ENCODE measurements at regions not wholly inside any gene's neighbourhood (a gene's known extent, or its start where the extent isn't known, plus 50 kb on each side); places are given as distances from the start of the nearest gene placed in this dataset.
"Not testable (repeated sequence)": the region's sequence is repeated elsewhere in the genome, so short reads cannot be mapped to it uniquely, and the experiment has no call there.

DNA sequence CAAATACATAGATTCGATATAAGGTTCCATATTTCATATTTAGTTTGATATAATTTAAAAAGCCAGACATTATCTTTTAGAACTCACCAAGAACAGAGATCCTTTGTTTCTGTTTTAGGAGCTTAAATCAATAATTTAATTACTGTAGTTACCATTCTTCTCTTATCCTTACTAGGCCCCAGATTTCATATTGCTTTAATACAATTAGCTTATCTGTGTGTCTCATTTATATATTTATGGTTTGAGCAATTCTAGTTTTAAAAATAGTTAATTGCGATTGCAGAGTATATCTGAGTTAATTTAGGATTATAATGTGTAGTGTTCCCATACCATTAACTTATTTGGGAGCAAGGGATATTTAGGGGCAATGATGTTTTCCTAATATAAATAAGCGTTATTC lies 558.8 kb upstream of the ZNF804A start:
- no peak for DNase-seq
- POLR2A ChIA-PET: no interaction called here
- Histone ChIP-seq H3K4me1 (ENCODE audit: control extremely low read depth in 1 of 4, control insufficient read depth in 4 of 4, insufficient read depth in 4 of 4, low read length in 3 of 4) (no peaks in the 10 kb centered on the region), H3K27ac (ENCODE audit: insufficient read depth in 1 of 2, low read depth in 1 of 2, low read length in 2 of 2, poor library complexity in 1 of 2, severe bottlenecking in 2 of 2) (no peak overlapping the region), H3K27me3 (replicated peaks in 2 of 5; ENCODE audit: control insufficient read depth in 4 of 5, insufficient read depth in 5 of 5, low read length in 4 of 5) (no peaks in the 10 kb centered on the region), H3K4me3 (ENCODE audit: control insufficient read depth in 1 of 7, extremely low read depth in 1 of 7, insufficient read depth in 4 of 7, low read depth in 2 of 7, low read length in 6 of 7) (no peak overlapping the region), H3K9me3 (ENCODE audit: control extremely low read depth in 1 of 5, control insufficient read depth in 4 of 5, insufficient read depth in 2 of 5, low read depth in 1 of 5, low read length in 4 of 5) (no peaks in the 10 kb centered on the region), H3K36me3 (ENCODE audit: control insufficient read depth in 4 of 4, insufficient read depth in 4 of 4, low read length in 3 of 4) (no peaks in the 10 kb centered on the region)
- 100% methylated on average over 1 of the region's 3 CpGs for WGBS (ENCODE audit: insufficient coverage)
- CTCF ChIA-PET: no interaction called here

GRCh38 chr2:184040230-184040629 lies 558.1 kb upstream of the ZNF804A start:
- H3K27ac ChIP-seq (ENCODE audit: insufficient read depth in 1 of 2, low read depth in 1 of 2, low read length in 2 of 2, poor library complexity in 1 of 2, severe bottlenecking in 2 of 2): no peak overlapping the region
- H3K4me1 ChIP-seq (ENCODE audit: control extremely low read depth in 1 of 4, control insufficient read depth in 4 of 4, insufficient read depth in 4 of 4, low read length in 3 of 4): no peaks in the 10 kb centered on the region
- no peak overlapping the region for H3K4me3 ChIP-seq (ENCODE audit: control insufficient read depth in 1 of 7, extremely low read depth in 1 of 7, insufficient read depth in 4 of 7, low read depth in 2 of 7, low read length in 6 of 7)
- no peak for DNase-seq
- no peaks in the 10 kb centered on the region for H3K36me3 ChIP-seq (ENCODE audit: control insufficient read depth in 4 of 4, insufficient read depth in 4 of 4, low read length in 3 of 4)
- no CpG with 5 or more reads among the region's 1 CpG for whole genome bisulfite sequencing (ENCODE audit: insufficient coverage)
- ChIA-PET POLR2A (no interaction called here), CTCF (no interaction called here)
- no peaks in the 10 kb centered on the region for H3K9me3 ChIP-seq (ENCODE audit: control extremely low read depth in 1 of 5, control insufficient read depth in 4 of 5, insufficient read depth in 2 of 5, low read depth in 1 of 5, low read length in 4 of 5)
- H3K27me3 ChIP-seq (replicated peaks in 2 of 5; ENCODE audit: control insufficient read depth in 4 of 5, insufficient read depth in 5 of 5, low read length in 4 of 5): no peaks in the 10 kb centered on the region

GRCh38 chr2:184041077-184041476 lies 557.3 kb upstream of the ZNF804A start:
- H3K4me3 ChIP-seq (ENCODE audit: control insufficient read depth in 1 of 7, extremely low read depth in 1 of 7, insufficient read depth in 4 of 7, low read depth in 2 of 7, low read length in 6 of 7): no peak overlapping the region
- no peaks in the 10 kb centered on the region for H3K36me3 ChIP-seq (ENCODE audit: control insufficient read depth in 4 of 4, insufficient read depth in 4 of 4, low read length in 3 of 4)
- H3K9me3 ChIP-seq (ENCODE audit: control extremely low read depth in 1 of 5, control insufficient read depth in 4 of 5, insufficient read depth in 2 of 5, low read depth in 1 of 5, low read length in 4 of 5): no peaks in the 10 kb centered on the region
- no peaks in the 10 kb centered on the region for H3K27me3 ChIP-seq (replicated peaks in 2 of 5; ENCODE audit: control insufficient read depth in 4 of 5, insufficient read depth in 5 of 5, low read length in 4 of 5)
- H3K4me1 ChIP-seq (ENCODE audit: control extremely low read depth in 1 of 4, control insufficient read depth in 4 of 4, insufficient read depth in 4 of 4, low read length in 3 of 4): no peaks in the 10 kb centered on the region
- 100% methylated on average over 1 of the region's 3 CpGs for WGBS (ENCODE audit: insufficient coverage)
- no peak overlapping the region for H3K27ac ChIP-seq (ENCODE audit: insufficient read depth in 1 of 2, low read depth in 1 of 2, low read length in 2 of 2, poor library complexity in 1 of 2, severe bottlenecking in 2 of 2)
- ChIA-PET POLR2A (no interaction called here), CTCF (no interaction called here)
- no peak for DNase-seq

- Histone ChIP-seq H3K36me3 (ENCODE audit: control insufficient read depth in 4 of 4, insufficient read depth in 4 of 4, low read length in 3 of 4) (no peaks in the 10 kb centered on the region), H3K4me3 (ENCODE audit: control insufficient read depth in 1 of 7, extremely low read depth in 1 of 7, insufficient read depth in 4 of 7, low read depth in 2 of 7, low read length in 6 of 7) (no peak overlapping the region), H3K27me3 (replicated peaks in 2 of 5; ENCODE audit: control insufficient read depth in 4 of 5, insufficient read depth in 5 of 5, low read length in 4 of 5) (no peaks in the 10 kb centered on the region), H3K9me3 (ENCODE audit: control extremely low read depth in 1 of 5, control insufficient read depth in 4 of 5, insufficient read depth in 2 of 5, low read depth in 1 of 5, low read length in 4 of 5) (no peaks in the 10 kb centered on the region), H3K4me1 (ENCODE audit: control extremely low read depth in 1 of 4, control insufficient read depth in 4 of 4, insufficient read depth in 4 of 4, low read length in 3 of 4) (no peaks in the 10 kb centered on the region), H3K27ac (ENCODE audit: insufficient read depth in 1 of 2, low read depth in 1 of 2, low read length in 2 of 2, poor library complexity in 1 of 2, severe bottlenecking in 2 of 2) (no peak overlapping the region)
- WGBS (ENCODE audit: insufficient coverage): 100% methylated on average over 2 of the region's 4 CpGs
- CTCF ChIA-PET: no interaction called here
- POLR2A ChIA-PET: no interaction called here
- DNase-seq: no peak
Measured at GRCh38 chr2:184041777-184042176, 556.6 kb upstream of the ZNF804A start.

- H3K36me3 ChIP-seq (ENCODE audit: control insufficient read depth in 4 of 4, insufficient read depth in 4 of 4, low read length in 3 of 4): no peaks in the 10 kb centered on the region
- WGBS (ENCODE audit: insufficient coverage): 50% methylated on average over 2 of the region's 3 CpGs
- CTCF ChIA-PET: no interaction called here
- H3K27ac ChIP-seq (ENCODE audit: insufficient read depth in 1 of 2, low read depth in 1 of 2, low read length in 2 of 2, poor library complexity in 1 of 2, severe bottlenecking in 2 of 2): no peak overlapping the region
- POLR2A ChIA-PET: no interaction called here
- no peaks in the 10 kb centered on the region for H3K9me3 ChIP-seq (ENCODE audit: control extremely low read depth in 1 of 5, control insufficient read depth in 4 of 5, insufficient read depth in 2 of 5, low read depth in 1 of 5, low read length in 4 of 5)
- no peaks in the 10 kb centered on the region for H3K27me3 ChIP-seq (replicated peaks in 2 of 5; ENCODE audit: control insufficient read depth in 4 of 5, insufficient read depth in 5 of 5, low read length in 4 of 5)
- H3K4me3 ChIP-seq (ENCODE audit: control insufficient read depth in 1 of 7, extremely low read depth in 1 of 7, insufficient read depth in 4 of 7, low read depth in 2 of 7, low read length in 6 of 7): no peak overlapping the region
- no peak for DNase-seq
- no peaks in the 10 kb centered on the region for H3K4me1 ChIP-seq (ENCODE audit: control extremely low read depth in 1 of 4, control insufficient read depth in 4 of 4, insufficient read depth in 4 of 4, low read length in 3 of 4)
Measured at GRCh38 chr2:184047536-184047935, 550.8 kb upstream of the ZNF804A start.

DNA sequence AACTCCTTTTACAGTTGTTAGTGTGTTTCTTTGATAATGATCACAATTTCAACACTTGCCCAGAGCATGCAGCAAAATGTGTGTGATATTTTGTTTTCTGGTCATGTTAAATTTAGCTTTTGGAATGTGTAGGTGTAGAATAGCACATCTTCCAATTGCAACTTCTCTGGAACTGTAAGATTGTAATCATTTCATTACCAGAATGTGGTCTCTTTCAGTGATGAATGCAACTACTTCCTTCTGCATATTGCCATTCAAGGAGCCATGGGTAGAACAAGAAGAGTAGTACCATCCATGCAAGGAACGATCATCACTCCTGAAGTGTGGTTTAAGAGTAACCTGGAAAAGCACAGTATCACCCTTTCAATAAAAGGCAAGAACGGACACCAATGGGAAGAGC lies 548.8 kb upstream of the ZNF804A start:
- no peak overlapping the region for H3K27ac ChIP-seq (ENCODE audit: insufficient read depth in 1 of 2, low read depth in 1 of 2, low read length in 2 of 2, poor library complexity in 1 of 2, severe bottlenecking in 2 of 2)
- CTCF ChIA-PET: no interaction called here
- no peaks in the 10 kb centered on the region for H3K27me3 ChIP-seq (replicated peaks in 2 of 5; ENCODE audit: control insufficient read depth in 4 of 5, insufficient read depth in 5 of 5, low read length in 4 of 5)
- no peaks in the 10 kb centered on the region for H3K4me1 ChIP-seq (ENCODE audit: control extremely low read depth in 1 of 4, control insufficient read depth in 4 of 4, insufficient read depth in 4 of 4, low read length in 3 of 4)
- no peaks in the 10 kb centered on the region for H3K36me3 ChIP-seq (ENCODE audit: control insufficient read depth in 4 of 4, insufficient read depth in 4 of 4, low read length in 3 of 4)
- no peaks in the 10 kb centered on the region for H3K9me3 ChIP-seq (ENCODE audit: control extremely low read depth in 1 of 5, control insufficient read depth in 4 of 5, insufficient read depth in 2 of 5, low read depth in 1 of 5, low read length in 4 of 5)
- POLR2A ChIA-PET: no interaction called here
- DNase-seq: no peak
- H3K4me3 ChIP-seq (ENCODE audit: control insufficient read depth in 1 of 7, extremely low read depth in 1 of 7, insufficient read depth in 4 of 7, low read depth in 2 of 7, low read length in 6 of 7): no peak overlapping the region
- WGBS (ENCODE audit: insufficient coverage): 97% methylated on average over 2 of the region's 2 CpGs

DNA sequence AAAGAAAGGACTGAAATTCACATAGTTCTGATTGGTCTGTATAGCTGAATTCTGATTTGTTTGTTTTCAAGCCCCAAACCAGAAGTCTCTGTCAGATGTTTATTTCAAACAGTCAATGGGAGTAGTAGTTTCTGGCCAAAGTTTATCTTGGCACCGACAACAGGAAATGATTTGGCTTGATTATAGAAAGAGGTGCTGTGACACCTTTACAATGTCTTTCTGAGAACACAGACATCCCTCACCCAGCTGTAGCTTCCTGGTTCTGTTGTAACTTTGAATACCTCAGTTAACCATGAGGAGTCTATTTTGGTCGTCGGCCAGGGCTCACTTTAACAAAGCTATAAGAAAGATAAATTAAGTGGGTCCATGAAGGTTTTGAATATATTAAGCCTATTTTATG lies 545.0 kb upstream of the ZNF804A start:
- ChIA-PET POLR2A (no interaction called here), CTCF (interaction anchor here (1.0 kb wide), 1 partner anchor 804 kb away, joined by 3 read pairs; no protein-coding TSS in a partner anchor)
- WGBS (ENCODE audit: insufficient coverage): no CpG with 5 or more reads among the region's 3 CpGs
- H3K4me1 ChIP-seq (ENCODE audit: control extremely low read depth in 1 of 4, control insufficient read depth in 4 of 4, insufficient read depth in 4 of 4, low read length in 3 of 4): no peaks in the 10 kb centered on the region
- H3K27me3 ChIP-seq (replicated peaks in 2 of 5; ENCODE audit: control insufficient read depth in 4 of 5, insufficient read depth in 5 of 5, low read length in 4 of 5): no peaks in the 10 kb centered on the region
- DNase-seq: no peak
- no peak overlapping the region for H3K4me3 ChIP-seq (ENCODE audit: control insufficient read depth in 1 of 7, extremely low read depth in 1 of 7, insufficient read depth in 4 of 7, low read depth in 2 of 7, low read length in 6 of 7)
- H3K9me3 ChIP-seq (ENCODE audit: control extremely low read depth in 1 of 5, control insufficient read depth in 4 of 5, insufficient read depth in 2 of 5, low read depth in 1 of 5, low read length in 4 of 5): no peaks in the 10 kb centered on the region
- H3K27ac ChIP-seq (ENCODE audit: insufficient read depth in 1 of 2, low read depth in 1 of 2, low read length in 2 of 2, poor library complexity in 1 of 2, severe bottlenecking in 2 of 2): no peak overlapping the region
- H3K36me3 ChIP-seq (ENCODE audit: control insufficient read depth in 4 of 4, insufficient read depth in 4 of 4, low read length in 3 of 4): no peaks in the 10 kb centered on the region

GRCh38 chr2:184054419-184054818 lies 543.9 kb upstream of the ZNF804A start:
- DNase-seq; CTCF ChIA-PET; H3K27me3 ChIP-seq (replicated peaks in 2 of 5; ENCODE audit: control insufficient read depth in 4 of 5, insufficient read depth in 5 of 5, low read length in 4 of 5); H3K4me3 ChIP-seq (ENCODE audit: control insufficient read depth in 1 of 7, extremely low read depth in 1 of 7, insufficient read depth in 4 of 7, low read depth in 2 of 7, low read length in 6 of 7); H3K27ac ChIP-seq (ENCODE audit: insufficient read depth in 1 of 2, low read depth in 1 of 2, low read length in 2 of 2, poor library complexity in 1 of 2, severe bottlenecking in 2 of 2); H3K36me3 ChIP-seq (ENCODE audit: control insufficient read depth in 4 of 4, insufficient read depth in 4 of 4, low read length in 3 of 4); H3K9me3 ChIP-seq (ENCODE audit: control extremely low read depth in 1 of 5, control insufficient read depth in 4 of 5, insufficient read depth in 2 of 5, low read depth in 1 of 5, low read length in 4 of 5); POLR2A ChIA-PET; H3K4me1 ChIP-seq (ENCODE audit: control extremely low read depth in 1 of 4, control insufficient read depth in 4 of 4, insufficient read depth in 4 of 4, low read length in 3 of 4): not testable (repeated sequence)
- WGBS (ENCODE audit: insufficient coverage): no CpG with 5 or more reads among the region's 1 CpG

Data from common myeloid progenitor, CD34-positive (primary cell).